ENCODE measurements at regions not wholly inside any gene's neighbourhood (a gene's known extent, or its start where the extent isn't known, plus 50 kb on each side); places are given as distances from the start of the nearest gene placed in this dataset.
A peak's percentile ranks its signal among the peaks of the same experiment; 100 is the strongest.

DNA sequence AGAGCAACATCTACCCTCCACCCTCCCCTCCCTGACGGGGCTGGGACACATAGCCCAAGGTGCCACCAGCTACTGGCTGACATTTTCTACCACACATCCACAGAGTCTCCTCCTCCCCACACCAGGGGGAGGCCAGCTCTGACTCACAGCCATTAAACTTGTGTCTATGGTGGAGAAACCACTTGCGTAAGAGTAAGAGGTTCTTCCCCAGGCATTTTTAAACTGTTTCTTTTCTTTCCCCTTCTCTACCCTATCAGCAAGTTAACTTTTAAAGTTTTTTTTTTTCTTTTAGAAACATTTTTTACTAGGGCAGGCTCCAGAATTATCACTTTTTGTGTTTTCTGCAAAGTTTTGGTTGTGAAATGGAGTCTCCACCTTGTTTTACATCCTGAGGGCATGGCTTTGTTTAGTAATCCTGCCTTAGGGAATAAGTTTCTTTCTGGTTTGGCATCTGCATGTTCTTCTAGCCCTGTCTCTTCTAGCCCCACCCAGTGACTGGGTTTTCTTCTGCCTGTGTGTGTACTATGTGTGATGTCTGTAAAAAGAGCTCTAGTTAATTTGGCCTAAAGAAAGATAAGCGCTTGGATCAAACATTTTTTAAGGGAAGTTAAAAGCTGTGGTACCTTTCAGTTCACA, 148.8 kb upstream of the GADL1 start:
- peaks cover 0 to 7% of the 10 kb centered on the region in 2 experiments for H3K4me1 ChIP-seq (ENCODE audit: control insufficient read depth in 1 of 2, insufficient read depth in 2 of 2, low read length in 2 of 2)
- H3K79me1 ChIP-seq (ENCODE audit: low read length), result peaks cover 12% of the 10 kb centered on the region
- WGBS (ENCODE audit: extremely low coverage, insufficient coverage, insufficient read length), result no CpG with 5 or more reads among the region's 3 CpGs
- no peak overlapping the region for H3K4ac ChIP-seq (ENCODE audit: low read depth, low read length)
- no peak overlapping the region for H3K27ac ChIP-seq (ENCODE audit: low read depth, low read length)
- peak overlapping the region; percentile 36 for H4K91ac ChIP-seq (ENCODE audit: low read depth, low read length)
- H3K9me3 ChIP-seq (ENCODE audit: insufficient read depth, low read depth, low read length), result peaks cover 6% of the 10 kb centered on the region
- DNase-seq, result peak; percentile 68 to 97
- H3K18ac ChIP-seq (ENCODE audit: low read length), result no peak overlapping the region
- H3K9ac ChIP-seq (ENCODE audit: low read length), result no peak overlapping the region
- H2AK5ac ChIP-seq (ENCODE audit: low read length), result no peak overlapping the region
- H3K36me3 ChIP-seq (ENCODE audit: control insufficient read depth in 1 of 2, insufficient read depth in 2 of 2, low read length in 2 of 2), result peaks cover 0 to 2% of the 10 kb centered on the region in 2 experiments
- peaks cover 1% of the 10 kb centered on the region for H3K79me2 ChIP-seq (ENCODE audit: control insufficient read depth, insufficient read depth, low read length, poor library complexity)
- H3K4me3 ChIP-seq (ENCODE audit: low read depth, low read length), result no peak overlapping the region
- H2BK120ac ChIP-seq (ENCODE audit: insufficient read depth, low read length, poor library complexity), result no peak overlapping the region
- H2BK5ac ChIP-seq (ENCODE audit: low read depth, low read length, poor library complexity), result no peak overlapping the region
- no peaks in the 10 kb centered on the region for H3K27me3 ChIP-seq (ENCODE audit: insufficient read depth, low read length)
- H4K12ac ChIP-seq (ENCODE audit: low read depth, low read length), result no peak overlapping the region
- H4K8ac ChIP-seq (ENCODE audit: low read depth, low read length), result no peak overlapping the region
- peak overlapping the region; percentile 52 for H2BK12ac ChIP-seq (ENCODE audit: low read length)
- no peak overlapping the region for H3K14ac ChIP-seq (ENCODE audit: low read length)
- no peak overlapping the region for H3K4me2 ChIP-seq (ENCODE audit: low read length)
- H3K23ac ChIP-seq (ENCODE audit: low read length), result no peak overlapping the region
- H2AFZ ChIP-seq (ENCODE audit: insufficient read depth, low read length, poor library complexity), result no peak overlapping the region

DNA sequence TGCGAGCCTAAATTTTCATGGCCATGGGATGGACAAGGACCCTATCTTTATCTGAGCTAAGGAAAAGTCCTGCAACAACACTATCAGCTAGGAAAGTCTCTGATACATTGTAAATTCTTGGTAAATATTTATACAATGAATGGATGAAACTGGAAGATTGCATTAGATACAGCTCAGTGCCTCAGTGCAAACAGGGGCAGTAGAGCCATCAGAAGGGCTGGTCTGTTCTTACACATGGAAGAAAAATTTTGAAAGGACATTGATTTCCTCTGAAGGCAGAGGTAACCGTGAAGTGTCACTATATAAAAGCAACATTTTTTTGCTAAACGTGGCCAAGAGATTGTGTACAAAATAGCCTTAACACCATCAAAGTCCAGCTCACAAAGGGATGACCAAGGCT, 153.2 kb upstream of the GADL1 start:
- Histone ChIP-seq H3K9ac (ENCODE audit: low read length) (no peak overlapping the region), H4K91ac (ENCODE audit: low read depth, low read length) (no peak overlapping the region), H3K79me2 (ENCODE audit: control insufficient read depth, insufficient read depth, low read length, poor library complexity) (no peaks in the 10 kb centered on the region), H2BK5ac (ENCODE audit: low read depth, low read length, poor library complexity) (no peak overlapping the region), H3K79me1 (ENCODE audit: low read length) (peaks cover 2% of the 10 kb centered on the region), H2AFZ (ENCODE audit: insufficient read depth, low read length, poor library complexity) (no peak overlapping the region), H2BK12ac (ENCODE audit: low read length) (no peak overlapping the region), H3K4ac (ENCODE audit: low read depth, low read length) (no peak overlapping the region), H3K9me3 (ENCODE audit: insufficient read depth, low read depth, low read length) (peaks cover 3% of the 10 kb centered on the region), H3K27me3 (ENCODE audit: insufficient read depth, low read length) (no peaks in the 10 kb centered on the region), H3K4me3 (ENCODE audit: low read depth, low read length) (no peak overlapping the region), H2BK120ac (ENCODE audit: insufficient read depth, low read length, poor library complexity) (no peak overlapping the region), H3K4me1 (ENCODE audit: control insufficient read depth in 1 of 2, insufficient read depth in 2 of 2, low read length in 2 of 2) (no peaks in the 10 kb centered on the region), H4K8ac (ENCODE audit: low read depth, low read length) (no peak overlapping the region), H3K4me2 (ENCODE audit: low read length) (no peak overlapping the region), H3K14ac (ENCODE audit: low read length) (no peak overlapping the region), H2AK5ac (ENCODE audit: low read length) (no peak overlapping the region), H4K12ac (ENCODE audit: low read depth, low read length) (no peak overlapping the region), H3K27ac (ENCODE audit: low read depth, low read length) (no peak overlapping the region), H3K18ac (ENCODE audit: low read length) (no peak overlapping the region), H3K23ac (ENCODE audit: low read length) (no peak overlapping the region), H3K36me3 (ENCODE audit: control insufficient read depth in 1 of 2, insufficient read depth in 2 of 2, low read length in 2 of 2) (no peaks in the 10 kb centered on the region)
- DNase-seq, result no peak
- WGBS (ENCODE audit: extremely low coverage, insufficient coverage, insufficient read length), result no CpG with 5 or more reads among the region's 3 CpGs

DNA sequence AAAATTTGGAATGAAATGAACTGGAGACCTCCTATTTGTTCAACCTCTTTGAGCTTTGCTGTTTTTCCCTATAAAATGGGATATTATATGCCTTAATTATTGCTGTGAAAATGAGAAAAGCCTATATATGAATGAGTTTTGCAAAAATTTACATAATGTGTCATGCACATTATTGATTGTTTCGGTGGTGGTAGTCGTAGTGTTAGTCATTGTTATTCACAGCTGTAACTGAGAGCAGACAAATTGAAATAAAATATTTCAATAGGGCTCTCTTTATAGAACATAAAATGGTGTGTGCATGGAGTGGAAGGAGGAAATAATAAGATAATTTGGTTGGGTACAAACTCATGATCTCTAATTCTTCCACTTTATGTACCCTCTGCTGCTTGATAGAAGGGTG, 153.7 kb upstream of the GADL1 start:
- no peak for DNase-seq
- Histone ChIP-seq H3K36me3 (ENCODE audit: control insufficient read depth in 1 of 2, insufficient read depth in 2 of 2, low read length in 2 of 2) (no peaks in the 10 kb centered on the region), H3K9me3 (ENCODE audit: insufficient read depth, low read depth, low read length) (peaks cover under 1% of the 10 kb centered on the region), H4K8ac (ENCODE audit: low read depth, low read length) (no peak overlapping the region), H3K4ac (ENCODE audit: low read depth, low read length) (no peak overlapping the region), H3K4me1 (ENCODE audit: control insufficient read depth in 1 of 2, insufficient read depth in 2 of 2, low read length in 2 of 2) (no peaks in the 10 kb centered on the region), H2AFZ (ENCODE audit: insufficient read depth, low read length, poor library complexity) (no peak overlapping the region), H3K9ac (ENCODE audit: low read length) (no peak overlapping the region), H3K18ac (ENCODE audit: low read length) (no peak overlapping the region), H3K79me2 (ENCODE audit: control insufficient read depth, insufficient read depth, low read length, poor library complexity) (no peaks in the 10 kb centered on the region), H4K12ac (ENCODE audit: low read depth, low read length) (no peak overlapping the region), H2BK12ac (ENCODE audit: low read length) (no peak overlapping the region), H2AK5ac (ENCODE audit: low read length) (no peak overlapping the region), H3K23ac (ENCODE audit: low read length) (no peak overlapping the region), H3K14ac (ENCODE audit: low read length) (no peak overlapping the region), H3K4me2 (ENCODE audit: low read length) (no peak overlapping the region), H3K27me3 (ENCODE audit: insufficient read depth, low read length) (no peaks in the 10 kb centered on the region), H2BK5ac (ENCODE audit: low read depth, low read length, poor library complexity) (no peak overlapping the region), H3K27ac (ENCODE audit: low read depth, low read length) (no peak overlapping the region), H2BK120ac (ENCODE audit: insufficient read depth, low read length, poor library complexity) (no peak overlapping the region), H4K91ac (ENCODE audit: low read depth, low read length) (no peak overlapping the region), H3K79me1 (ENCODE audit: low read length) (peaks cover under 1% of the 10 kb centered on the region), H3K4me3 (ENCODE audit: low read depth, low read length) (no peak overlapping the region)
- no CpG with 5 or more reads among the region's 2 CpGs for WGBS (ENCODE audit: extremely low coverage, insufficient coverage, insufficient read length)

DNA sequence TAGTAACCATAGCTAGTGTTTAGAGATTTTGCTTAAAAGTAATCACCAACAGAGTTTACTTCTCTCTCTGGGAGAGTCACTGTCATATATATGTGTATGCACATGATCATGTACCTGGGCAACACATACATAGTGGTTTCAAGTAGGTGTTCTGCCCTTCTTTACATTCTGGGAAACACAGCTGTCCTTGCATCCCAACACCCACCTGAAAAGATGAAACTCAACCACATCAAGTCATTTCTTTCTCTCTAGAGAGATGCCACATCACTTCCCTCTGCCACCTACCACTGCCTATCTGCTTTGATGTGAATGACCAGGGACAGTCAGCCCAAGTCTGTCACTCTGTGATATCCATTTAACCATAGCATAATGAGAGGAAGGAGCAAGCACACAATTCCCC, 155.8 kb upstream of the GADL1 start:
- H3K23ac ChIP-seq (ENCODE audit: low read length), result no peak overlapping the region
- H3K79me2 ChIP-seq (ENCODE audit: control insufficient read depth, insufficient read depth, low read length, poor library complexity), result no peaks in the 10 kb centered on the region
- no peaks in the 10 kb centered on the region for H3K36me3 ChIP-seq (ENCODE audit: control insufficient read depth in 1 of 2, insufficient read depth in 2 of 2, low read length in 2 of 2)
- no peak overlapping the region for H3K4ac ChIP-seq (ENCODE audit: low read depth, low read length)
- H2BK120ac ChIP-seq (ENCODE audit: insufficient read depth, low read length, poor library complexity), result no peak overlapping the region
- no peak overlapping the region for H3K18ac ChIP-seq (ENCODE audit: low read length)
- no peak overlapping the region for H3K4me2 ChIP-seq (ENCODE audit: low read length)
- H2BK5ac ChIP-seq (ENCODE audit: low read depth, low read length, poor library complexity), result no peak overlapping the region
- H3K14ac ChIP-seq (ENCODE audit: low read length), result no peak overlapping the region
- H4K8ac ChIP-seq (ENCODE audit: low read depth, low read length), result no peak overlapping the region
- no peak for DNase-seq
- no peak overlapping the region for H3K4me3 ChIP-seq (ENCODE audit: low read depth, low read length)
- no peaks in the 10 kb centered on the region for H3K4me1 ChIP-seq (ENCODE audit: control insufficient read depth in 1 of 2, insufficient read depth in 2 of 2, low read length in 2 of 2)
- H2AK5ac ChIP-seq (ENCODE audit: low read length), result no peak overlapping the region
- H2BK12ac ChIP-seq (ENCODE audit: low read length), result no peak overlapping the region
- no peaks in the 10 kb centered on the region for H3K27me3 ChIP-seq (ENCODE audit: insufficient read depth, low read length)
- no peaks in the 10 kb centered on the region for H3K9me3 ChIP-seq (ENCODE audit: insufficient read depth, low read depth, low read length)
- no peak overlapping the region for H4K12ac ChIP-seq (ENCODE audit: low read depth, low read length)
- no peaks in the 10 kb centered on the region for H3K79me1 ChIP-seq (ENCODE audit: low read length)
- H3K9ac ChIP-seq (ENCODE audit: low read length), result no peak overlapping the region
- no peak overlapping the region for H2AFZ ChIP-seq (ENCODE audit: insufficient read depth, low read length, poor library complexity)
- no peak overlapping the region for H3K27ac ChIP-seq (ENCODE audit: low read depth, low read length)
- H4K91ac ChIP-seq (ENCODE audit: low read depth, low read length), result no peak overlapping the region

Data from trophoblast cell (in vitro differentiated cells and primary cell).